NCI-H1105 treated with DMSO at 0.1 percent for 48 hours (cell line): ENCODE measurements at regions not wholly inside any gene's neighbourhood (a gene's known extent, or its start where the extent isn't known, plus 50 kb on each side); places are given as distances from the start of the nearest gene placed in this dataset.

Source experiments
- DNase-seq: peaks from one replicate; lab custom pipeline; 2025; lab: John Stamatoyannopoulos, UW

DNA sequence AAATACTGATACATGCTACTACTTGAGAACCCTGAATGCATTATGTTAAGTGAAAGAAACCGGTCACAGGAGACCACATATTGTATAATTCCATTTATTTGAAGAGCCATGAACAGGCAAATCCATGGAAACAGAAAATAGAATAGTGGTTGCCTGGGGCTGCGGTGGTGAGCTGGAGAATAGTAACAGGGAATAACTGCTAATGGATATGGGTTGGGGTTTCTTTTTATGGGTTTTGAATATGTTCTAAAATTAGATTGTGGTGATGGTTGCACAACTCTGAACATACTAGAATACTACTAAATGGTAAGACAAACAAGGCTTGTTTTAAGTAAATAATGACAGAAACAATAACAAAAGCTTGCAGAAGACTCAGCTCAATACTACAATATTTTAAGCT, 293.0 kb downstream of the BTG1 start:
- no peak for DNase-seq

GRCh38 chr12:91851741-91852477, 293.7 kb downstream of the BTG1 start:
- DNase-seq: no peak

- DNase-seq: no peak
Observed at GRCh38 chr12:91846466-91847055, 299.1 kb downstream of the BTG1 start.

GRCh38 chr12:91845365-91845764, 300.3 kb downstream of the BTG1 start:
- no peak for DNase-seq

DNA sequence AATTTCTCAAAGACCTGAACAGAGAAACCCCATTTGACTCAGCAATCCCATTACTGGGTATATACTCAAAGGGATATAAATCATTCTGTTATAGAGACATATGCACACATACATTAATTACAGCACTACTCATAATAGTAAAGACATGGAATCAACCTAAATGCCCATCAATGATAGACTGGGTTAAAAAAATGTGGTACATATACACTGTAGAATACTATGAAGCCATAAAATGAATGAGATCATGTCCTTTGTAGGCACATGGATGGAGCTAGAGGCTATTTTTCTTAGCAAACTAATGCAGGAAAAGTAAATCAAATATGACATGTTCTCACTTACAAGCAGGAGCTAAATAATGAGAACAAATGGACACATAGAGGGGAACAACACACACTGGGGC, 303.8 kb downstream of the BTG1 start:
- DNase-seq: no peak

GRCh38 chr12:91836696-91837095, 308.9 kb downstream of the BTG1 start:
- no peak for DNase-seq

DNA sequence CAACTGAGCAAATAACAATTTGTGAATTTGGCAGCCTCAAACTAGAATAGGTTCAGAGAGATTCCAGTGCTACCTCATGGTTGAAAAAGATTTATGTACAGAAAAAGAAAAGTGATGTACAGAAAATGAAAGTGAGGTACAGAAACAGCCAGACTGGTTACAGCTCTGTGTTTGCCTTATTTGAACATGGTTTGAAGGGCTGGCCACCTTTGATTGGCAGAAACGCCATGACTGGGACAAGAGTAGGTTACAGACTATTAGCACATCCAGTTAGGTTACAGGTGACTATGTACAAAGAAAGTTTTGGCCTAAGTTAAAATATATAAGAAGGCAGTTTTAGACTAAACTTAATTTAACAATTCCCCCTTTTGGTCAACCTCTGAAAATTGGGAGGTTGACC, 309.4 kb downstream of the BTG1 start:
- no peak for DNase-seq

- DNase-seq: no peak
Observed at GRCh38 chr12:91835693-91836092, 310.0 kb downstream of the BTG1 start.

DNA sequence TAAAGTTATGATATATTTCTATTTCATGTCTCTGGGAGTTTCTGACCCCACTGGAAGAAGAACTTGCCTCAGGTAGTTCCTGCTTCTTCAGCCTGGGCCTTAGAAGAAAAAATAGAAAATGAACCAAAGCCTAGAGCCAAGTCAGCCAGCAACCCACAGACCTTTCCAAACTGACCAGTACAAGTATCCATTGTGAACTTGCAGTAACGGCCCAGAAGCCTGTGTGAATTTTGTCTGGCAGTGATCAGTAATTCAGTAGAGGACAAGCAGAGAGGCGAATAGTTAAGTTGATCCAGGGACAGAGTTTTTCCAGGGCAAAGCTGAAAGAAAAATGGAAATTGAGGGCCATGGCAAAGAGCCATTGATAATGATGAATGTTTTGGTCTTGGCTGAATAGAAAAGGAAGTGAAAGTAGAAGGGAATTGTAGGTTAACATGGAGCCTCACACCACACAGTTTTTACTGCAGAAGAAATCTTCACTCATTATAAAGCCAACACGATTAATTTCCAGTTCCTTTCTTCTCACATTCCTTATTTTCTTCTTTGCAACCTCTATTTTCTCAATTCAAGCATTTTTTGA, 311.8 kb downstream of the BTG1 start:
- no peak for DNase-seq

GRCh38 chr12:91825999-91826398, 319.6 kb downstream of the BTG1 start:
- no peak for DNase-seq

DNA sequence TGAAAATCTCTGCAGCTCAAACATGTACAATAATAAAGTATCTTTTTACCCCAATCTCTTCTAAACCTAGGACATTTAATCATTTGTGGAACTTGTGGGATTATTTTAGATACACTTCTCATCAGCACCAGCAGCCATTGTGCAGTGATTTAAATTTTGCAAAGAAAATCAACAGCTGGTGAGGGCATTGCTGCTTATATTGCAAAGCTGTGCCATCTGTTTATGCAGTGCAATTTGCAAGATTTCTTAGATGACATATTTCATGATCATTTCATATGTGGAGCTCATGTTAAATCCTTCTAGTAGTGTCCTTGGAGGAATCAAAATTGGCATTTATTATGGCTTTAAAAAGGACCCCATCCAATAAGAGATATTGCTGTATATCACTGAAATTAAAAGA, 320.7 kb downstream of the BTG1 start:
- DNase-seq: no peak

DNA sequence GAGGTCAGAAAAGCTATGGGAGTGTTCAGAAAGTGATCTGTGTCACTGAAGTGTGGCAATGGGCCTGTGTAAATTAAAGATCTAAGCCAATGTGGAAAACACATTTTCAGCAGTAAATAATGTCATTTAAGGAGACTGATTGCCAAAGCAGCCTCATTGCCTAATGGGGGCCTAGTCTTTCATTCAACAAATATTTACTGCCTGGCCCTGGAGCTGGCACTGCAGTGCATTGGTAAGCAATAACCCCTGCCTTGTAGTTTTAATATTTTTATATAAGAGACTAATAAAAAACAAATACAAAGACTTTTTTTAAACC, 326.6 kb downstream of the BTG1 start:
- no peak for DNase-seq

DNA sequence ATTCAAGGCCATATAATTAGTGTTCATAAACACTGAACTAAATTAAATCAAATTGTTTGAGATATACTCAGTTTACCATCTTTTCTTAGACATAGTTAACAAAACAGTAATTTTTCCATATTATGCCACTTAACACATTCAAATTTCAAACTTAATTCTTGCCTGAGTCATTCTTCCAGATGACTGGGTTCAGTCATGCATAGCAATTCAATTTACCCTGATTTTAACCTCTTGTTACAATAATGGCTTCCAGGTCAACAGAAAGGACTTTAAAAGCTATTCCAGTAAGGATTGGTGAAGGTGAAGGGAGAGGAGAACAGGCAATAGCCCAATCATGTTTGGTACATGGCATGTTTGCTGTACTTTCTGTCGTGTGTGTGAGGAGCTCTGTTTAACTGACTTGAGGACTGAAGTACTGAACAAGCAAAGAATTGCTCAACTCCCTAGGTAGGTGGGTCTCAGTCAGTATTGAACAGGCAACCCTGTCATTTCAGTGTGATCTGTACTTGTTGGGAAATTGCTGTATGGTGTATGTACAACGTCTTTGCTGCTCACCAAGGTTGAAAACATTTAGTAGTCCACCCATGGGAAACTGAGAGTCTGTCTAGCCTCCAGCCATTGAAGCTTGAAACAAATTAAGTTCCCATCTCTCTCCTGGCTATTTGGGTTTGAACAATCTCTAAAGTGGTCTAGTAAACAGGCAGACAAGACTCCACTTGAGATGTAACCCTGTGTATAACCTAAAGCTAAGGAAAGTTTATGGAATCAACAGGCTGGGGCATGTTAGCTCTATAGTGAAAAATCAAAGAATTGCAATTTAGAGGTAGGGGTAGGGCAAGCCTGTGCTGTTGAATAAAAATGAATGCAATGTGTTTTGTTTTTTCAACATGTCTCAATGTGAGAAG, 327.2 kb downstream of the BTG1 start:
- peak; percentile 77 for DNase-seq

- DNase-seq: no peak
Observed at GRCh38 chr12:91817517-91817916, 328.1 kb downstream of the BTG1 start.

DNA sequence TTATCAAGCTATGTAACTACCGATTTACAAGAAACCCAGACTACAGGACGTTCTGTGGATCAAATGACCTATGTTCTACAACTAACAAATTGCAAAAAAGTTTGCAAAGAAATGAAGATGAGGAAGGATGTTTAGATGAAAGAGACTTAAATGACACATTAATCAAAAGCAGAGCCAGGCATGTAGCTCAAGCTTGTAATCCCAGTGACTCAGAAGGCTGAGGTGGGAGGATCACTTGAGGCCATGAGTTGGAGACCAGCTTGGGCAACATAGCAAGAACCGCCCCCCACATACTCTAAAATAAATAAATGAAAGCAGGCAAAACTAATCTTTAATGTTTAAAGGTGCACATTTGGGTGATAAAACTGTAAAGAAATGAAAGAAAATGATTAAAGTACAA, 331.9 kb downstream of the BTG1 start:
- DNase-seq: no peak

DNA sequence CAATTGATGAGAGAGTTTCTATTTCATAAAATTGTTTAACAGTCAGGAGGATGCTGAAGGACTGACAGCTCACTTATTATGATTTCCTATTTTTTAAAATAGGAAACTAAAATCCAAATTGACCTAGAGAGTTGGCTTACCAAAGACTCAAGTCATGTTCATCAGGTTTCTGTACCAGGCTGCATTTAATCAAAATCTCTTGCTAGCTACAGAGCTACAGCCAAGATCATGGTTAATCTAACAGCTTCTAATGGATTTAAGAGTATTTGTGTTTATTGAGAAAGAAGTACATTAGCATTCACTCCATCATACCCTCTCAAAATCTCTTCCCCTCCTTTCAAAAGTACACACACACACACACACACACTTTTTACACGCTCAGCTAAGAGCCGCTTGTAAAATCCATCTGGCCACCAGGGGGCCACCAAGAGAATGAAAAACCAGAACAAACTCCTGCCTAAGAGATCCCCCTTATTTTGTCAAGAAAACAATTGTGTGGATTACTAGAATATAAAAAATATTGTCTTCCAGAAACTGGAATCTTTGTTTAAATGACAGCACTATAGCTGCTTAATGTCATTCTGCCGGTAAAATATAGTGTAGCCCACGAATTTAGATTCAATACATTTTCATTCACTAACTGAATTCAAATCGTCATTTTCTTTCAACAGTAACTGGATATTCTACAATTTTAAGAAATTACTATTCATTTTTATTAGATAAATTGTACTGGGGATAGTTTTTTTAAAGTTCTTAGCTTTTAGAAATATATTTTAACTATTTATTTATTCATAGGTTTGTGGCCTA, 334.0 kb downstream of the BTG1 start:
- peak; percentile 49 for DNase-seq

GRCh38 chr12:91810531-91811451, 334.9 kb downstream of the BTG1 start:
- DNase-seq: no peak

GRCh38 chr12:91810077-91810476, 335.6 kb downstream of the BTG1 start:
- DNase-seq: no peak

DNA sequence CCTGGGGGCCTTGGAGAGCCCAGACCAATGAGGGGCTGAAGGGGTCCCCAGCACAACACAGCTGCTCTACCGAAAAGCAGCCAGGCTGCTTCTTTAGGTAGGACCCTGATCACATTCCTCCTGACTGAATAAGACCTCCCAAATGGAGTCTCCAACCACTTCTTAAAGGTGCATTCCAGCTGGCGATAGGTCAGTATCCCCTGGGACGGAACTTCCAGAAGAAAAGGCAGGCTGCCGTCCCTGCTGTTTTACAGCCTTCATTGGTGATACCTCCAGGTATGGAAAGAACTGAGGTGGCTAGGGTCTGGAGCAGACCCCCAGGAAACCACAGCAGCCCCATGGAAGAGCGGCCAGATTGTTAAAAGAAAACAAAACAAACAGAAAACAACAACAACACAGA, 340.6 kb downstream of the BTG1 start:
- DNase-seq: no peak

DNA sequence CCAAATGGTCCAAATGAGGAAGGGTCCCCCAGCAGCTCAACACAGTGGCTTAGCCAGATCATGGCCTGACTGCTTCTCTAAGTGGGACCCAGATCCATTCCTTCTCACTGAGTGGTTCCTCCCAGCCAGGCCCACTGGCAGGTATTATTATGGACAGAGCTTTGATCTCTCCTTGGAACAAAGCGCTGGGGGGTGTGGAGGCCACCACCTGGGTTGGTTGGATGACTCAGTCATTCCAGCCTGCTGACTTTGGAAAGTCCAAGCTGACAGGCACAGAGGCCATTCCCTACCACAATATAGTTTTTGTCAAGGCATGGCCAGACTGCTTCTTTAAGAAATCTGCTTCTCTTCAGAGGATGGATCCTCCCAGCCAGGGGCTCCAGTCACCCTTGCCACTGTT, 341.1 kb downstream of the BTG1 start:
- no peak for DNase-seq

GRCh38 chr12:91801048-91801447, 344.6 kb downstream of the BTG1 start:
- no peak for DNase-seq
